ENCODE measurements at regions not wholly inside any gene's neighbourhood (a gene's known extent, or its start where the extent isn't known, plus 50 kb on each side); places are given as distances from the start of the nearest gene placed in this dataset.

DNA sequence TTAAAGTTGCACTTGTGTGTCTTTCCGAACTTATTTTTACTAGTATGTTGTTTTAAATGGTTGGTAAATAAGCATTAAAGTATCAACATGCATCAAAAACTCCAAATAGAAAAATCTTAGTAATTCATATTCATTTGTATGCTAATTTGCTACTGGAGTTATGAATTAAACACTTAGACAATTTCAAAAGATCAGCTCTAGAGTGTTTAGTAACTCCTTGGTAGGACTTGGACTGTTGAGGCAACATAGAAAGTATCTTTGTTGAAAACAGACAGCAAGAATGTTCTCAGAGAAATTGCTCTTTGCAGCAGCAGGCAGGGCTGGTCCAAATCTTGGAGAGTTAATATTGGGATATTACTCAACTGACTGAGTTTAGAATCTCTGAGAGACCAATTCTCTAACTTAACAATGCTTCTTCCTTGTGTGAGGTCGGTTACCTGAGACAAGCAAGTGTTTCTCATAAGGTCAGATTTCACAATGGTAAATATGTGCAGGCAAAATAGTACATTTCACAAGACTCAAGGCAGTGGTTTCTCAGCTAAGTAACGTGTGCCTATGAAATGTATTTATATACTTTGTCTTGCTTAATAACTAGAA, 147.8 kb upstream of the IL12A start:
- no peak for TF ChIP-seq EZH2 (IDR thresholded peaks at IDR 0.05)
- no peak for TF ChIP-seq POLR2AphosphoS5 (IDR thresholded peaks at IDR 0.05; ENCODE audit: borderline replicate concordance, low read depth, low read length)
- no peak for TF ChIP-seq FOXP2 (optimal IDR thresholded peaks at IDR 0.05; ENCODE audit: control extremely low read depth, extremely low read length, insufficient read depth)

Measured in SK-N-MC (cell line).